ENCODE measurements at regions not wholly inside any gene's neighbourhood (a gene's known extent, or its start where the extent isn't known, plus 50 kb on each side); places are given as distances from the start of the nearest gene placed in this dataset.
"Not testable (repeated sequence)": the region's sequence is repeated elsewhere in the genome, so short reads cannot be mapped to it uniquely, and the experiment has no call there.

DNA sequence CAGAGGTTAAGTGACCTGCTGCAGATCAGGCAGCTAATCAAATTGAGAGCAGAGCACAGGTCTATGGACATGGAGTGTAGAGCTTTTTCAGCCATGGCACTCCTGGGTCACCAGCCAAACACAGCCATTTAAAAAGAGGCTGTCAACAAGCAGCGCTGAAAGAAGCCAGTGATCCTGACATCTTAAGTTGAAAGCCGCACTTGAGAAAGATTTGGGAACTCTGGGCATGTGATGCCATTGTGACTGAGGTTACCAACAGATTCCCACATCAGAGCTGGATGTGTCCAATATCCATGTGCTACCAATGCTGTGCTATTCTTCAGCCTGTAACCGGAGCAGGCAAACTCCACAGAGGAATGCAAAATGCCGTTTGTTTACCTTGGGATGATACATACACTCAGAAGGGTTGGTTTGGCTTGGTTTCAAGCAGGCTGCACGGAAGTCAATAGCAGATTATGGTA, 56.2 kb upstream of the ABLIM1 start:
- no peak overlapping the region for H3K4me3 ChIP-seq (replicated peaks; ENCODE audit: insufficient read depth, low read length)
- TF ChIP-seq POLR2AphosphoS5 (IDR thresholded peaks at IDR 0.05; ENCODE audit: low read depth) (no peak), CTCF (IDR thresholded peaks at IDR 0.05; ENCODE audit: insufficient read depth, low read length) (no peak), SPI1 (IDR thresholded peaks at IDR 0.05; ENCODE audit: borderline replicate concordance, low read depth) (no peak), GABPA (IDR thresholded peaks at IDR 0.05; ENCODE audit: low read depth) (no peak)
- TF ChIP-seq, protein P1, sequence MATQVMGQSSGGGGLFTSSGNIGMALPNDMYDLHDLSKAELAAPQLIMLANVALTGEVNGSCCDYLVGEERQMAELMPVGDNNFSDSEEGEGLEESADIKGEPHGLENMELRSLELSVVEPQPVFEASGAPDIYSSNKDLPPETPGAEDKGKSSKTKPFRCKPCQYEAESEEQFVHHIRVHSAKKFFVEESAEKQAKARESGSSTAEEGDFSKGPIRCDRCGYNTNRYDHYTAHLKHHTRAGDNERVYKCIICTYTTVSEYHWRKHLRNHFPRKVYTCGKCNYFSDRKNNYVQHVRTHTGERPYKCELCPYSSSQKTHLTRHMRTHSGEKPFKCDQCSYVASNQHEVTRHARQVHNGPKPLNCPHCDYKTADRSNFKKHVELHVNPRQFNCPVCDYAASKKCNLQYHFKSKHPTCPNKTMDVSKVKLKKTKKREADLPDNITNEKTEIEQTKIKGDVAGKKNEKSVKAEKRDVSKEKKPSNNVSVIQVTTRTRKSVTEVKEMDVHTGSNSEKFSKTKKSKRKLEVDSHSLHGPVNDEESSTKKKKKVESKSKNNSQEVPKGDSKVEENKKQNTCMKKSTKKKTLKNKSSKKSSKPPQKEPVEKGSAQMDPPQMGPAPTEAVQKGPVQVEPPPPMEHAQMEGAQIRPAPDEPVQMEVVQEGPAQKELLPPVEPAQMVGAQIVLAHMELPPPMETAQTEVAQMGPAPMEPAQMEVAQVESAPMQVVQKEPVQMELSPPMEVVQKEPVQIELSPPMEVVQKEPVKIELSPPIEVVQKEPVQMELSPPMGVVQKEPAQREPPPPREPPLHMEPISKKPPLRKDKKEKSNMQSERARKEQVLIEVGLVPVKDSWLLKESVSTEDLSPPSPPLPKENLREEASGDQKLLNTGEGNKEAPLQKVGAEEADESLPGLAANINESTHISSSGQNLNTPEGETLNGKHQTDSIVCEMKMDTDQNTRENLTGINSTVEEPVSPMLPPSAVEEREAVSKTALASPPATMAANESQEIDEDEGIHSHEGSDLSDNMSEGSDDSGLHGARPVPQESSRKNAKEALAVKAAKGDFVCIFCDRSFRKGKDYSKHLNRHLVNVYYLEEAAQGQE (IDR thresholded peaks at IDR 0.05; ENCODE audit: insufficient replicate concordance, low read depth): no peak
- no peak overlapping the region for H3K27ac ChIP-seq (replicated peaks)
- H3K27me3 ChIP-seq (ENCODE audit: insufficient read depth, poor library complexity, severe bottlenecking): no peaks in the 10 kb centered on the region
- DNase-seq (ENCODE audit: low read depth in 1 of 2, low spot score in 1 of 2): no peak

- no peak overlapping the region for H3K27ac ChIP-seq (replicated peaks)
- TF ChIP-seq GABPA (IDR thresholded peaks at IDR 0.05; ENCODE audit: low read depth) (no peak), SPI1 (IDR thresholded peaks at IDR 0.05; ENCODE audit: borderline replicate concordance, low read depth) (no peak), POLR2AphosphoS5 (IDR thresholded peaks at IDR 0.05; ENCODE audit: low read depth) (no peak), CTCF (IDR thresholded peaks at IDR 0.05; ENCODE audit: insufficient read depth, low read length) (no peak)
- TF ChIP-seq, protein P1 (IDR thresholded peaks at IDR 0.05; ENCODE audit: insufficient replicate concordance, low read depth): no peak
- peaks cover 3% of the 10 kb centered on the region for H3K27me3 ChIP-seq (ENCODE audit: insufficient read depth, poor library complexity, severe bottlenecking)
- no peak overlapping the region for H3K4me3 ChIP-seq (replicated peaks; ENCODE audit: insufficient read depth, low read length)
- no peak for DNase-seq (ENCODE audit: low read depth in 1 of 2, low spot score in 1 of 2)
Measured at GRCh38 chr10:114715171-114715670, 57.1 kb upstream of the ABLIM1 start.

DNA sequence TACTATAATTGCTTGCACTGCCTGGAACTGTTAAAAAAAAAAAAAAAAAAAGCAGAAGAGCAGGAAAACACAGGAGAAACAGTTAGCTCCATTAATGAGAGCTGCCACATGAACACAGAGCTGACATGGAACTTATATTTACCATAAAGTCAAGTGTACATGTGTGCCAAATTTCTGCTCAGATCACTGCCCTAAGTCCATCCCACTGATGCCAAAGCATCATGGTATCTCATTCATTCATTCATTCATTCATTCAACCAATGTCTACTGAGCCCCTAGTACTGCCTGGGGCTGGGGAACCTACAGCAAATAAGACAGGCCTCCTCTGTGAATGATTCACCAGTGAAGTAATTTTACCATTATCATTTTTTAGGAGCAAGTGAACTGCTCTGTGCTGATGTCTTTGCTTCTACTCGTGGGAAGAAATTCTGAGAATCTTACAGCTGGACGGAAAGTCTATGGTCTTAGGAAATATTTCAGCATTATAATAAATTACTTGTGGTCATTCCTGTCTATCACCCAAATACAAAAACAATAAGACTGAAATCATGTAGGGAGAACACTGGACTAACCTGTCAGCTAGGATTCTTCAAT, 58.8 kb upstream of the ABLIM1 start:
- Histone ChIP-seq H3K4me3 (replicated peaks; ENCODE audit: insufficient read depth, low read length) (no peak overlapping the region), H3K27me3 (ENCODE audit: insufficient read depth, poor library complexity, severe bottlenecking) (peaks cover 3% of the 10 kb centered on the region), H3K27ac (replicated peaks) (no peak overlapping the region)
- no peak for DNase-seq (ENCODE audit: low read depth in 1 of 2, low spot score in 1 of 2)
- TF ChIP-seq, protein P1 (IDR thresholded peaks at IDR 0.05; ENCODE audit: insufficient replicate concordance, low read depth): no peak

- H3K27ac ChIP-seq (replicated peaks); DNase-seq (ENCODE audit: low read depth in 1 of 2, low spot score in 1 of 2); H3K4me3 ChIP-seq (replicated peaks; ENCODE audit: insufficient read depth, low read length); H3K27me3 ChIP-seq (ENCODE audit: insufficient read depth, poor library complexity, severe bottlenecking): not testable (repeated sequence)
Measured at GRCh38 chr10:114717881-114718280, 59.8 kb upstream of the ABLIM1 start.
